Kidney epithelial cell (primary cell): ENCODE measurements at regions not wholly inside any gene's neighbourhood (a gene's known extent, or its start where the extent isn't known, plus 50 kb on each side); places are given as distances from the start of the nearest gene placed in this dataset.

Source experiments
- DNase-seq: peaks from one replicate; pipeline ENCODE4 v3.0.0-alpha.2; 2010; ENCODE audit warnings: low read depth
- H3K27me3 ChIP-seq: 2 replicates; pipeline ENCODE4 v1.6.0; 2011; ENCODE audit warnings: low read length; ENCODE audit not compliant: control insufficient read depth, insufficient read depth
- H3K36me3 ChIP-seq: 2 replicates; pipeline ENCODE4 v1.5.1; 2011; ENCODE audit warnings: low read length; ENCODE audit not compliant: control insufficient read depth, insufficient read depth
- H3K4me3 ChIP-seq: 2 replicates; pipeline ENCODE4 v1.5.1; 2011; ENCODE audit warnings: low read depth, mild to moderate bottlenecking, control low read depth, low read length
- CTCF ChIP-seq: IDR thresholded peaks from 2 replicates; pipeline ENCODE4 v1.5.1; 2011; ENCODE audit warnings: mild to moderate bottlenecking, moderate library complexity, low read length, control low read depth, inconsistent platforms; ENCODE audit not compliant: insufficient read depth, poor library complexity, severe bottlenecking

GRCh38 chr6:22468256-22468965 lies 101.0 kb upstream of the HDGFL1 start:
- H3K4me3 ChIP-seq, result no peak overlapping the region
- TF ChIP-seq CTCF, result no peak
- H3K36me3 ChIP-seq, result no peaks in the 10 kb centered on the region
- no peaks in the 10 kb centered on the region for H3K27me3 ChIP-seq
- DNase-seq, result no peak

- DNase-seq, result no peak
- H3K4me3 ChIP-seq, result no peak overlapping the region
- no peak for TF ChIP-seq CTCF
- H3K27me3 ChIP-seq, result no peaks in the 10 kb centered on the region
- H3K36me3 ChIP-seq, result no peaks in the 10 kb centered on the region
Measured at GRCh38 chr6:22470454-22471131, 98.8 kb upstream of the HDGFL1 start.

- Histone ChIP-seq H3K27me3 (no peaks in the 10 kb centered on the region), H3K4me3 (no peak overlapping the region)
Measured at GRCh38 chr6:22471132-22471690, 98.2 kb upstream of the HDGFL1 start.

GRCh38 chr6:22471746-22472145 lies 97.6 kb upstream of the HDGFL1 start:
- DNase-seq, result no peak
- no peaks in the 10 kb centered on the region for H3K36me3 ChIP-seq
- TF ChIP-seq CTCF, result no peak
- no peak overlapping the region for H3K4me3 ChIP-seq
- no peaks in the 10 kb centered on the region for H3K27me3 ChIP-seq

More at GRCh38 chr6:22471132-22471690, 98.2 kb upstream of the HDGFL1 start:
- DNase-seq, result no peak
- no peak for TF ChIP-seq CTCF
- no peaks in the 10 kb centered on the region for H3K36me3 ChIP-seq

- Histone ChIP-seq H3K36me3 (no peaks in the 10 kb centered on the region), H3K27me3 (no peaks in the 10 kb centered on the region), H3K4me3 (no peak overlapping the region)
- no peak for DNase-seq
- no peak for TF ChIP-seq CTCF
Measured at GRCh38 chr6:22473991-22474682, 95.2 kb upstream of the HDGFL1 start.
